Neural crest cell (in vitro differentiated cells): ENCODE measurements at regions not wholly inside any gene's neighbourhood (a gene's known extent, or its start where the extent isn't known, plus 50 kb on each side); places are given as distances from the start of the nearest gene placed in this dataset.
"Not testable (repeated sequence)": the region's sequence is repeated elsewhere in the genome, so short reads cannot be mapped to it uniquely, and the experiment has no call there.

ENCODE experiments used
- DNase-seq: peaks from one replicate; pipeline ENCODE4 v3.0.0; 2021; ENCODE audit warnings: low read depth, mixed read lengths, low spot score
- H3K27ac Mint-ChIP-seq: one replicate; pipeline ENCODE4 v1.8.0; 2021; ENCODE audit warnings: mild to moderate bottlenecking, mixed read lengths; ENCODE audit not compliant: unreplicated experiment
- H3K27me3 Mint-ChIP-seq: 2 replicates; pipeline ENCODE4 v1.8.0; 2021; ENCODE audit warnings: low read depth, mild to moderate bottlenecking, mixed read lengths
- H3K36me3 Mint-ChIP-seq: 2 replicates; pipeline ENCODE4 v1.8.0; 2021; ENCODE audit warnings: low read depth, mild to moderate bottlenecking, mixed read lengths
- H3K4me1 Mint-ChIP-seq: 2 replicates; pipeline ENCODE4 v1.8.0; 2021; ENCODE audit warnings: mixed read lengths
- H3K4me3 Mint-ChIP-seq: one replicate; pipeline ENCODE4 v1.8.0; 2021; ENCODE audit warnings: mild to moderate bottlenecking, mixed read lengths
- H3K9me3 Mint-ChIP-seq: 2 replicates; pipeline ENCODE4 v1.8.0; 2021; ENCODE audit warnings: mixed read lengths
- TF ChIP-seq, protein P1 (sequence below): fragments of 200-600 bp; sonication (generic); conservative IDR thresholded peaks from 2 replicates; pipeline ENCODE4 v1.5.0; 2021; ENCODE audit warnings: antibody characterized with exemption, mild to moderate bottlenecking

DNA sequence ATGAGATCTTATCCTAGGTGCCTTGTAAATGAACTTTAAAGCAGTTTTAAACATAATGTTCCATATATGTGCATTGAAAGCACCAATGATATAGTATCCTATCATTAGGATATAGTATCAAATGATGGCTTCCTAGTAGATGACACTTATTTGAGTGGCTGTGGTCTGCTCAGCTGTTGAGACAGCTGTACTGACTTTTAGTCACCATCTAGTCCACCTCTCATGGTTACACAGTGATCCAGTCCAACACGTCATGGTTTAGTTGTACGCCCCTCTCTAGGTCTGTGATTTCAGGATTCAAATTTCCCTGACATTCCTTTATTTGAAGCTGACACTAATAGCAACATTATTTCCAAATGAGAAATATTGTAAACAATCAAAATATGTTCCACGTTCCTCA lies 127.3 kb upstream of the TUT7 start:
- no peaks in the 10 kb centered on the region for H3K4me1 Mint-ChIP-seq
- peaks cover 3% of the 10 kb centered on the region for H3K27me3 Mint-ChIP-seq
- no peak overlapping the region for H3K4me3 Mint-ChIP-seq
- no peak for DNase-seq
- peaks cover 2% of the 10 kb centered on the region for H3K36me3 Mint-ChIP-seq
- TF ChIP-seq, protein P1, sequence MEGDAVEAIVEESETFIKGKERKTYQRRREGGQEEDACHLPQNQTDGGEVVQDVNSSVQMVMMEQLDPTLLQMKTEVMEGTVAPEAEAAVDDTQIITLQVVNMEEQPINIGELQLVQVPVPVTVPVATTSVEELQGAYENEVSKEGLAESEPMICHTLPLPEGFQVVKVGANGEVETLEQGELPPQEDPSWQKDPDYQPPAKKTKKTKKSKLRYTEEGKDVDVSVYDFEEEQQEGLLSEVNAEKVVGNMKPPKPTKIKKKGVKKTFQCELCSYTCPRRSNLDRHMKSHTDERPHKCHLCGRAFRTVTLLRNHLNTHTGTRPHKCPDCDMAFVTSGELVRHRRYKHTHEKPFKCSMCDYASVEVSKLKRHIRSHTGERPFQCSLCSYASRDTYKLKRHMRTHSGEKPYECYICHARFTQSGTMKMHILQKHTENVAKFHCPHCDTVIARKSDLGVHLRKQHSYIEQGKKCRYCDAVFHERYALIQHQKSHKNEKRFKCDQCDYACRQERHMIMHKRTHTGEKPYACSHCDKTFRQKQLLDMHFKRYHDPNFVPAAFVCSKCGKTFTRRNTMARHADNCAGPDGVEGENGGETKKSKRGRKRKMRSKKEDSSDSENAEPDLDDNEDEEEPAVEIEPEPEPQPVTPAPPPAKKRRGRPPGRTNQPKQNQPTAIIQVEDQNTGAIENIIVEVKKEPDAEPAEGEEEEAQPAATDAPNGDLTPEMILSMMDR = no peak
- H3K27ac Mint-ChIP-seq = no peak overlapping the region
- H3K9me3 Mint-ChIP-seq = peaks cover 3% of the 10 kb centered on the region

DNA sequence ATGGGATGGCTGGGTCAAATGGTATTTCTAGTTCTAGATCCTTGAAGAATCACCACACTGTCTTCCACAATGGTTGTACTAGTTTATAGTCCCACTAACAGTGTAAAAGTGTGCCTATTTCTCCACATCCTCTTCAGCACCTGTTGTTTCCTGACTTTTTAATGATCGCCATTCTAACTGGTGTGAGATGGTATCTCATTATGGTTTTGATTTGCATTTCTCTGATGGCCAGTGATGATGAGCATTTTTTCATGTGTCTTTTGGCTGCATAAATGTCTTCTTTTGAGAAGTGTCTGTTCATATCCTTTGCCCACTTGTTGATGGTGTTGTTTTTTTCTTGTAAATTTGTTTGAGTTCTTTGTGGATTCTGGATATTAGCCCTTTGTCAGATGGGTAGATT lies 121.0 kb upstream of the TUT7 start:
- H3K4me3 Mint-ChIP-seq, H3K27ac Mint-ChIP-seq, H3K27me3 Mint-ChIP-seq, H3K9me3 Mint-ChIP-seq, DNase-seq, H3K36me3 Mint-ChIP-seq, H3K4me1 Mint-ChIP-seq: not testable (repeated sequence)

DNA sequence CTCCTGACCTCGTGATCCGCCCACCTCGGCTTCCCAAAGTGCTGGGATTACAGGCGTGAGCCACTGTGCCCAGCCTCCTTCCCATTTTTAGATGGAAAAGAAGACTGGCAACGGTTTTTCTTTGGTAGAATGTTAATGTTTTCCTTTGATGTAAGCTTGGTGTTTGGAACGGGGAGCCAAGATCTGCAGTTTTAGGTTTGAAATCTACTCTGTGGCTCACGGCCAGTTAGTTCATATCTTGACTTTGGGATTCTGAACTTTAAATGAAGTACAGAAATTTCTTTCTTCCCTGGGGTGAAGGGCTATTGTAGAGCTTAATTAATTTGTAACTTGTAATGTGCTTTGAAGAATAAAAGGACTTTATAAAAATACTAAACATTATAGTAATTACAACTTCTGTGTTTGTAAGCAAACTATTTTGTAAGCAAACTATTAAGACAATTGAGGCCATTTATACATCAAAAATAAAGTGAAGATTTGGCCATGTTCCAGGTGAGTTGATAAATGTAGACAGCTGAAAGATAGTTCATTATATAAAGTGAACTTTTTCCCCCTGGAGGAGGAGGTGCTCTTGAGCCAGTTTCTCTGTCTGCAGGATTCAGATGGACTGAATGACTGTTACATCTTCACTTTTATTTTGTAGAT lies 117.1 kb upstream of the TUT7 start:
- no peaks in the 10 kb centered on the region for H3K36me3 Mint-ChIP-seq
- no peaks in the 10 kb centered on the region for H3K4me1 Mint-ChIP-seq

DNA sequence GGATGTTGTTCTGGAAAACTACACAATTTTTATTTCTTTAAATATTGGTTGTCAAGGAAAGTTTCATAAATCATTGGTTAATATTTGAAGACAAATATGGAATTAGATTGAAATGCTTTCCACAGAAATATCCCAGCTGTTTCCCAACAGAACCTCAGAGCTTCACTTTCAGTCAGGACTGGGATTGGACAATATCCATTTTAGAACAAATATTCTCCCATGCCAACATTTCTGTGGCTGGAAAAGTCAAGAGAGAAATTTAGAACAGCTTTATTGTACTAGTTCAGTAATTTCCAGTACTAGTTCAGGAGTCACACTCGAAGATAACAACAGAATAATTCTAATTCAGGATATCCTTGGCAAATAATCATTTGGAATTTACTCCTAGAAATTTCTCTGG lies 116.1 kb upstream of the TUT7 start:
- H3K27me3 Mint-ChIP-seq = no peaks in the 10 kb centered on the region
- H3K9me3 Mint-ChIP-seq = no peaks in the 10 kb centered on the region
- H3K27ac Mint-ChIP-seq = no peak overlapping the region
- no peaks in the 10 kb centered on the region for H3K4me1 Mint-ChIP-seq
- H3K36me3 Mint-ChIP-seq = no peaks in the 10 kb centered on the region
- TF ChIP-seq, protein P1 = no peak
- no peak for DNase-seq
- no peak overlapping the region for H3K4me3 Mint-ChIP-seq

More for the DNA sequence above, 117.1 kb upstream of the TUT7 start:
- DNase-seq = no peak
- Mint-ChIP-seq H3K27ac (no peak overlapping the region), H3K9me3 (no peaks in the 10 kb centered on the region), H3K4me3 (no peak overlapping the region), H3K27me3 (no peaks in the 10 kb centered on the region)
- TF ChIP-seq, protein P1 = no peak

DNA sequence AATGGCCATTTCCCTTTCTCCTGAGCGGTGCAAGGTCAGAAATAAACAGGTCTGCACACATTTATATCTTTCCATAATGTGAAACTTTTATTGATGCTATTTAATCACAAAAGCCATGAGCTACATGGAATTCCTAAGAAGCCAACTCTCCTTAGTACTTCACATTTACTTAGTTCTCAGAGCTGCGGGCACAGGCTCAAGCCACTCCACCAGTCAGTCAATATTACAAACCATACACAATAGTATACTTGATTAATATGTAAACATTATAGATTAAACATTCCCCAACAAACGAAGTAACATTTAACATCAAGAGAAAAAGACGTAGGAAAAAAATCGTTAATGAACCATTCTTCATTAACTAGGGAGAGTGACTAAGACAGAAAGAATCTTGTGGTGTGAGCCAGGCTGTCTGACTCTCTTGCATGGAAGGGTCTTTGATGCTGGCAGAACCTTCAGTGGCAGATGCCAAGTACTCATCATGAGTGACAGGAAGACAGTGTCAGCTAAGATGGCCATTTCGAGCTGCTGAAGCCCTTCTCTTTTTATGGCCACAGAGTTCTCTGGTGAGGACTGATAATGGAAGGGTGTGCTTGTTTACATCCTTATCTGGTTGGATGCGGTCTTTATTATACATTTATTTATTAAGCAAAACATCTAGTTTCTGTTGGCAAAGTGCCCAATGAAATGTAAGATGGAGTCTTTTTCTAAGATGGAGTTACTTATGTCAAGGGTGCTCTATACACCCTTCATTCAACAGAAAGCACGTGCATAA lies 115.5 kb upstream of the TUT7 start:
- Mint-ChIP-seq H3K36me3 (no peaks in the 10 kb centered on the region), H3K9me3 (no peaks in the 10 kb centered on the region), H3K4me3 (no peak overlapping the region), H3K27ac (no peak overlapping the region), H3K27me3 (no peaks in the 10 kb centered on the region), H3K4me1 (no peaks in the 10 kb centered on the region)
- TF ChIP-seq, protein P1 = no peak
- no peak for DNase-seq

DNA sequence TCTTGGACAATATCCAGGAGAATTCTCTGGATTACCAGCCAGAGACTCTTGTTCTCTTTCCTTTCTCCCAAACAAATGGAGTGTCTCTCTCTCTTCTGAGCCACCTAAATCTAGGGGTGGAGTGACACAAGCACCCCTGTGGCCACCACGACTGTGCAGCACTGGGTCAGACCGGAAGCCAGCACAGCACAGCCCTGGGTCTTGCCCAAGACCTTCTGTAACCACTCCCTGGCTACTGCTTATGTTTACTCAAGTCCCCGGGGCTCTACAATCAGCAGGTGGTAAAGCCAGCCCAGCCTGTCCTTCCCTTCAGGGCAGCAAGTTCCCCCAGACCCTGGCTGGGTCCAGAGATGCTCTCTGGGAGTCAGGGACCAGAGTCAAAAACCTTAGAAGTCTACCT lies 110.0 kb upstream of the TUT7 start:
- H3K9me3 Mint-ChIP-seq = no peaks in the 10 kb centered on the region

More for the DNA sequence above, 110.0 kb upstream of the TUT7 start:
- Mint-ChIP-seq H3K27me3 (no peaks in the 10 kb centered on the region), H3K27ac (no peak overlapping the region), H3K4me1 (peaks cover 7% of the 10 kb centered on the region), H3K36me3 (no peaks in the 10 kb centered on the region), H3K4me3 (no peak overlapping the region)
- TF ChIP-seq, protein P1 = no peak
- DNase-seq = no peak
